Fibroblast of pulmonary artery (primary cell): ENCODE measurements at regions not wholly inside any gene's neighbourhood (a gene's known extent, or its start where the extent isn't known, plus 50 kb on each side); places are given as distances from the start of the nearest gene placed in this dataset.

Experiments used
- DNase-seq: peaks from one replicate; pipeline ENCODE4 v3.0.0-alpha.2; 2010; ENCODE audit warnings: low read depth
- H3K4me3 ChIP-seq: replicated peaks from 2 replicates; pipeline ENCODE4 v1.5.1; 2011; ENCODE audit warnings: low read depth, mild to moderate bottlenecking, control low read depth, low read length, moderate library complexity
- CTCF ChIP-seq: IDR thresholded peaks from 2 replicates; pipeline ENCODE4 v1.5.1; 2011; ENCODE audit warnings: mild to moderate bottlenecking, control low read depth, low read length, inconsistent platforms; ENCODE audit errors: missing control alignments

- no peak overlapping the region for H3K4me3 ChIP-seq
- no peak for DNase-seq
- TF ChIP-seq CTCF: no peak
These were observed 1139.3 kb downstream of the BRD1 start for GRCh38 chr22:48688366-48688765.

GRCh38 chr22:48687606-48688005 lies 1140.1 kb downstream of the BRD1 start:
- DNase-seq: no peak
- no peak for TF ChIP-seq CTCF
- no peak overlapping the region for H3K4me3 ChIP-seq

- H3K4me3 ChIP-seq: no peak overlapping the region
- TF ChIP-seq CTCF: no peak
- DNase-seq: no peak
These were observed 1140.9 kb downstream of the BRD1 start for GRCh38 chr22:48686694-48687302.

- no peak overlapping the region for H3K4me3 ChIP-seq
- no peak for TF ChIP-seq CTCF
- DNase-seq: no peak
These were observed 1141.9 kb downstream of the BRD1 start for GRCh38 chr22:48685767-48686166.

GRCh38 chr22:48683640-48684039 lies 1144.0 kb downstream of the BRD1 start:
- no peak for TF ChIP-seq CTCF
- no peak for DNase-seq
- H3K4me3 ChIP-seq: no peak overlapping the region

- no peak overlapping the region for H3K4me3 ChIP-seq
- no peak for DNase-seq
- TF ChIP-seq CTCF: no peak
These were observed 1145.2 kb downstream of the BRD1 start for GRCh38 chr22:48682504-48682903.

- DNase-seq: no peak
- no peak for TF ChIP-seq CTCF
- no peak overlapping the region for H3K4me3 ChIP-seq
These were observed 1147.1 kb downstream of the BRD1 start for GRCh38 chr22:48680601-48681000.
